ENCODE measurements at regions not wholly inside any gene's neighbourhood (a gene's known extent, or its start where the extent isn't known, plus 50 kb on each side); places are given as distances from the start of the nearest gene placed in this dataset.

GRCh38 chr6:134517145-134517658, 199.3 kb upstream of the SGK1 start:
- no peak for TF ChIP-seq POLR2A (IDR thresholded peaks at IDR 0.05)
- TF ChIP-seq, protein P1, sequence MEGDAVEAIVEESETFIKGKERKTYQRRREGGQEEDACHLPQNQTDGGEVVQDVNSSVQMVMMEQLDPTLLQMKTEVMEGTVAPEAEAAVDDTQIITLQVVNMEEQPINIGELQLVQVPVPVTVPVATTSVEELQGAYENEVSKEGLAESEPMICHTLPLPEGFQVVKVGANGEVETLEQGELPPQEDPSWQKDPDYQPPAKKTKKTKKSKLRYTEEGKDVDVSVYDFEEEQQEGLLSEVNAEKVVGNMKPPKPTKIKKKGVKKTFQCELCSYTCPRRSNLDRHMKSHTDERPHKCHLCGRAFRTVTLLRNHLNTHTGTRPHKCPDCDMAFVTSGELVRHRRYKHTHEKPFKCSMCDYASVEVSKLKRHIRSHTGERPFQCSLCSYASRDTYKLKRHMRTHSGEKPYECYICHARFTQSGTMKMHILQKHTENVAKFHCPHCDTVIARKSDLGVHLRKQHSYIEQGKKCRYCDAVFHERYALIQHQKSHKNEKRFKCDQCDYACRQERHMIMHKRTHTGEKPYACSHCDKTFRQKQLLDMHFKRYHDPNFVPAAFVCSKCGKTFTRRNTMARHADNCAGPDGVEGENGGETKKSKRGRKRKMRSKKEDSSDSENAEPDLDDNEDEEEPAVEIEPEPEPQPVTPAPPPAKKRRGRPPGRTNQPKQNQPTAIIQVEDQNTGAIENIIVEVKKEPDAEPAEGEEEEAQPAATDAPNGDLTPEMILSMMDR (IDR thresholded peaks at IDR 0.05) = no peak
